ENCODE measurements at regions not wholly inside any gene's neighbourhood (a gene's known extent, or its start where the extent isn't known, plus 50 kb on each side); places are given as distances from the start of the nearest gene placed in this dataset.
A peak's percentile ranks its signal among the peaks of the same experiment; 100 is the strongest.
"Not testable (repeated sequence)": the region's sequence is repeated elsewhere in the genome, so short reads cannot be mapped to it uniquely, and the experiment has no call there.

DNA sequence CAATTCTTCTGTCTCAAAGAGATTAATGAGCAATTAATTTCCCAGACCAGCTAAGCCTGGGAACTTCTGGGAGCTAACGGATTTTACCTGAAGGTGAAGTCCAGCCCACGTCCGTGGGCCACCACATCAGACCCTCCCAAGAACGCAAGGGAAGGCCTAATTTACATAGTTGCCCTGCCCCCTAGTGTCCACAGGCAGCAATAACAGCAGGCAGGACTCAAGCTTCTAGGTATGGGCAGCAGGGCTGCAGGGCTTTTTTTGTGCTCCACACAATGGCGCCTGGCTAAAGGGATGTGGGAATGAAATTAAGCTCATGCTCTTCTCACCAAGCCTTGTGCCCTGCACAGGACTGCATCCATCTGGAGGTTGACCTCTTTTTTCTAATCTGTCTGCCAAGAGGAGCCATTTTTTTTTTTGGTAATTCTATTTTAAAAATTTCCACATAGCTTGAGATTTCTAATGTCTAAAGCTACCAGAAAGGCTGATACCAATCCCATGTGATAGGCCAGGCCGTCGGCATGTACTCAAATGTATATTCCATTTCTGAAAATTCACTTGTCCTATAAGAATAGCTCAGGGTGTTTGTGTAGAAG, 111.9 kb upstream of the TMEM164 start:
- peak; percentile 48 for DNase-seq (ENCODE audit: low read depth)
- TF ChIP-seq, protein P1, sequence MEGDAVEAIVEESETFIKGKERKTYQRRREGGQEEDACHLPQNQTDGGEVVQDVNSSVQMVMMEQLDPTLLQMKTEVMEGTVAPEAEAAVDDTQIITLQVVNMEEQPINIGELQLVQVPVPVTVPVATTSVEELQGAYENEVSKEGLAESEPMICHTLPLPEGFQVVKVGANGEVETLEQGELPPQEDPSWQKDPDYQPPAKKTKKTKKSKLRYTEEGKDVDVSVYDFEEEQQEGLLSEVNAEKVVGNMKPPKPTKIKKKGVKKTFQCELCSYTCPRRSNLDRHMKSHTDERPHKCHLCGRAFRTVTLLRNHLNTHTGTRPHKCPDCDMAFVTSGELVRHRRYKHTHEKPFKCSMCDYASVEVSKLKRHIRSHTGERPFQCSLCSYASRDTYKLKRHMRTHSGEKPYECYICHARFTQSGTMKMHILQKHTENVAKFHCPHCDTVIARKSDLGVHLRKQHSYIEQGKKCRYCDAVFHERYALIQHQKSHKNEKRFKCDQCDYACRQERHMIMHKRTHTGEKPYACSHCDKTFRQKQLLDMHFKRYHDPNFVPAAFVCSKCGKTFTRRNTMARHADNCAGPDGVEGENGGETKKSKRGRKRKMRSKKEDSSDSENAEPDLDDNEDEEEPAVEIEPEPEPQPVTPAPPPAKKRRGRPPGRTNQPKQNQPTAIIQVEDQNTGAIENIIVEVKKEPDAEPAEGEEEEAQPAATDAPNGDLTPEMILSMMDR (conservative IDR thresholded peaks at IDR 0.05; ENCODE audit: low read length) = peak; percentile 78
- no peak overlapping the region for H3K4me3 ChIP-seq (ENCODE audit: low read length)

DNA sequence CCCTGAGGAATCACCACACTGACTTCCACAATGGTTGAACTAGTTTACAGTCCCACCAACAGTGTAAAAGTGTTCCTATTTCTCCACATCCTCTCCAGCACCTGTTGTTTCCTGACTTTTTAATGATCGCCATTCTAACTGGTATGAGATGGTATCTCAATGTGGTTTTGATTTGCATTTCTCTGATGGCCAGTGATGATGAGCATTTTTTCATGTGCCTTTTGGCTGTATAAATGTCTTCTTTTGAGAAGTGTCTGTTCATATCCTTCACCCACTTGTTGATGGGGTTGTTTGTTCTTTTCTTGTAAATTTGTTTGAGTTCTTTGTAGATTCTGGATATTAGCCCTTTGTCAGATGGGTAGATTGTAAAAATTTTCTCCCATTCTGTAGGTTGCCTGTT, 106.9 kb upstream of the TMEM164 start:
- DNase-seq (ENCODE audit: low read depth); H3K4me3 ChIP-seq (ENCODE audit: low read length): not testable (repeated sequence)

- no peak overlapping the region for H3K4me3 ChIP-seq (ENCODE audit: low read length)
- TF ChIP-seq, protein P1 (conservative IDR thresholded peaks at IDR 0.05; ENCODE audit: low read length) = no peak
- DNase-seq (ENCODE audit: low read depth) = peak; percentile 19
Measured at GRCh38 chrX:109902665-109903064, 100.2 kb upstream of the TMEM164 start.

DNA sequence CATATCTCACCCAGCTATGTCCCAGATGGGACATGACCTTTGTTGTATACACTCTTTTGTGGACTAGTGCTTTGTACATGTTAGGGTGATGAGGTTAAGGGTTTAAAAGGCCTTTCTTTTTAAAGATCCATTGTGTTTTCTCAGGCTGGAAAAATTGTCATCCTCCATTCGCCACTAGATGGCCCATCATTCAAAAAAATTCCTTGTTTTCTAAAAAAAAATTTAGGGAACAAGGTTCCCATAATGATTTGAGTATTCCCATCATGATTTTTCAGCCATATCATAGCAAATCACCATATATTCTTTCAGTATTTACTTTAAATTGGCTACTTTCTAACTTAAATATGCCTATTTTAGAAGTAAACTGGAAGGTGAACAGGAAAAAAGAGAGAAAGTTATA, 91.9 kb upstream of the TMEM164 start:
- H3K4me3 ChIP-seq (ENCODE audit: low read length) = no peak overlapping the region
- TF ChIP-seq, protein P1 (conservative IDR thresholded peaks at IDR 0.05; ENCODE audit: low read length) = peak; percentile 59
- DNase-seq (ENCODE audit: low read depth) = no peak

DNA sequence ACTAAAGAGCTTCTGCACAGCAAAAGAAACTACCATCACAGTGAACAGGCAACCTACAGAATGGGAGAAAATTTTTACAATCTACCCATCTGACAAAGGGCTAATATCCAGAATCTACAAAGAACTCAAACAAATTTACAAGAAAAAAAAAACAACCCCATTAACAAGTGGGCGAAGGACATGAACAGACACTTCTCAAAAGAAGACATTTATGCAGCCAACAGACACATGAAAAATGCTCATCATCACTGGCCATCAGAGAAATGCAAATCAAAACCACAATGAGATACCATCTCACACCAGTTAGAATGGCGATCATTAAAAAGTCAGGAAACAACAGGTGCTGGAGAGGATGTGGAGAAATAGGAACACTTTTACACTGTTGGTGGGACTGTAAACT, 89.9 kb upstream of the TMEM164 start:
- DNase-seq (ENCODE audit: low read depth); H3K4me3 ChIP-seq (ENCODE audit: low read length): not testable (repeated sequence)

- H3K4me3 ChIP-seq (ENCODE audit: low read length) = no peak overlapping the region
- TF ChIP-seq, protein P1 (conservative IDR thresholded peaks at IDR 0.05; ENCODE audit: low read length) = no peak
- DNase-seq (ENCODE audit: low read depth) = no peak
Measured at GRCh38 chrX:109914114-109914849, 88.6 kb upstream of the TMEM164 start.

DNA sequence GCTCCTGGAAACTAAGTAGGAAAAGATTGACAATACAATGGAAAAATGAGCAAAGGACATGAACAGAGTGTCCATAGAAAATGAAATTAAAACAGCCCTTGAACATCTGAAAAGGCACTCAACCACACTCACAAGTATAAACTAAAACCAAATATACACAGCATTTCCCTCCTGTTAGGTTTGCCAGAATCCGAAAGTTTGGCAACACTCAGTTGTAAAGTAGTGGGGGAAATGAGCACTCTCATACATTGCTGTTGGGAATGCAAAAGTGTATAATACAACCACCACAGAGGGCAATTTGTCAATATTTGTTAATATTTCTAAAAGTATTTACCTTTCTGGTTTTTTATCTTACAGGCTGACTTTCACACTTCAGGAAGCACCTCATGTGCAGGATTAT, 84.2 kb upstream of the TMEM164 start:
- H3K4me3 ChIP-seq (ENCODE audit: low read length) = no peak overlapping the region
- no peak for DNase-seq (ENCODE audit: low read depth)
- TF ChIP-seq, protein P1 (conservative IDR thresholded peaks at IDR 0.05; ENCODE audit: low read length) = no peak

GRCh38 chrX:109920325-109920724, 82.6 kb upstream of the TMEM164 start:
- no peak for DNase-seq (ENCODE audit: low read depth)
- no peak overlapping the region for H3K4me3 ChIP-seq (ENCODE audit: low read length)
- TF ChIP-seq, protein P1 (conservative IDR thresholded peaks at IDR 0.05; ENCODE audit: low read length) = no peak
